GF-D8 (cell line): ENCODE measurements at regions not wholly inside any gene's neighbourhood (a gene's known extent, or its start where the extent isn't known, plus 50 kb on each side); places are given as distances from the start of the nearest gene placed in this dataset.

ENCODE experiments used
- DNase-seq: peaks from one replicate; lab custom pipeline; 2025; lab: John Stamatoyannopoulos, UW

- DNase-seq = no peak
Measured at GRCh38 chr7:51680594-51681399, 364.2 kb upstream of the COBL start.

DNA sequence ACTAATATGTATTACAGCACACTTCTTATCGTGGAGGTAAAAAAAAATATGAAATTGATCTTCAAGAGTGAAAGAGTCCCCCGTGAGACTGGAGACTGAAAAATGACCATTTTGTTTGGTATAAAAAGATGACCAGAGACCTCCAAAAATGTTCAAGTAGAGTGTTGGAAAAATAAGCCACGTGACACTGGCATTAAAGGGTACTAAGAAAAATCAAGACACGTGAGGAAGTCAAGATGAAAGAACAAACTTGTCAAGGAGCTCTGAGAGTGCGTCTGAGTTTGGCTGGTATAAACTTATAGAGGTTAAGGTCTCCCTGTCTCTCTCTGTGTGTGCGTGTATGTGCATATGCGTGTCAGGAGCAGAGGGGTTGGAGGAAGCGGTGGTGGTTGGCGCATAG, 362.7 kb upstream of the COBL start:
- DNase-seq = no peak

- no peak for DNase-seq
Measured at GRCh38 chr7:51666751-51667150, 350.1 kb upstream of the COBL start.

DNA sequence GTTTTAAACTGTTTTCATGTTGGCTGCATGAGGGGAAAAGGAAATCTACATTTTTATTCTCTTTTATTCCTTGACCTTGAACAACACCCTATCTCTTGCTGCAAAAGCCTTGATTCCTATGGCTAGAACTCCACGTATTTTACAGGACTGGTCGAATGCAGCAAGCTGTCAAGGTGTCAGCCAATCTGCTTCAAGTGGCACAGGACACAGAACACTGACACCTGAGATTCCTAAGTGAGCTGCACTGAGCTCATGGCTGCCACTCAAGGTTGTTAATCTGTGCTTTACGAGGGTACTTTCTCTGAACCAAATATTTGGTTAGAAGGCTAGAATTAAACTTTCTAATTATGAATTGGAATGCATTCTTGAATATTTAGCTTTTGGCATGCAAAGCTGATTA, 349.7 kb upstream of the COBL start:
- no peak for DNase-seq

GRCh38 chr7:51665045-51665780, 348.6 kb upstream of the COBL start:
- DNase-seq = no peak

- no peak for DNase-seq
Measured at GRCh38 chr7:51660516-51660915, 343.9 kb upstream of the COBL start.

- no peak for DNase-seq
Measured at GRCh38 chr7:51658684-51659083, 342.1 kb upstream of the COBL start.

- no peak for DNase-seq
Measured at GRCh38 chr7:51647931-51648351, 331.3 kb upstream of the COBL start.

GRCh38 chr7:51647486-51647885, 330.9 kb upstream of the COBL start:
- no peak for DNase-seq

DNA sequence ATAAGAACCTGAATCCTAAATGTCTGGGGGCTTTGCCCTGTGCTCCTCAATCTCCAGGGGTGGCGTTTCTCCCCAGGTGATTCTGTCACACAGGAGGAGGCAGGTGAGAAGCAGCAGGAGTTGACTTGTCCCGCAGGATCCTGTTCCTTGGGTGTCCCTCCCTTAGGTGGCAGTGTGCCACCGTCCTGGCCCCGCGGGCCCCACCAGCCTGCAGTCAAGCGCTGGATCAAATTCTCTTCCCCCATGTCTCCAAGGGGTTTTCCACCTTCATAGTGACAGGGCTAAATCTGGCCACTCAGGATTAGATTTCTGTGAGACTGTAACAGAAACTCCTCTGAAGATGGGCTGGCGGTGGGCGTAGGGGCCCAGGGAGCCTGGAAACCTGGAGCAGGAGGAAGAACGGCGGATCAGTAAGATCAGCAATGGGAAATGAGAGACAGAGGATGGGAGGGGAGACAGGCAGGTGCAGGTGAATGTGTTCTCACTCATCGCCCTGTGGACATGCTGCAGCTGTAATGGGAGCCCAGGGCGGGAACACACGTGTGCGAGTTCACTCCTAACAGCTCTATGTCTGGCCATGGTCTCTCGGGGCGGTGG, 329.2 kb upstream of the COBL start:
- DNase-seq = no peak

GRCh38 chr7:51645255-51645654, 328.6 kb upstream of the COBL start:
- no peak for DNase-seq

GRCh38 chr7:51644216-51644615, 327.6 kb upstream of the COBL start:
- no peak for DNase-seq

DNA sequence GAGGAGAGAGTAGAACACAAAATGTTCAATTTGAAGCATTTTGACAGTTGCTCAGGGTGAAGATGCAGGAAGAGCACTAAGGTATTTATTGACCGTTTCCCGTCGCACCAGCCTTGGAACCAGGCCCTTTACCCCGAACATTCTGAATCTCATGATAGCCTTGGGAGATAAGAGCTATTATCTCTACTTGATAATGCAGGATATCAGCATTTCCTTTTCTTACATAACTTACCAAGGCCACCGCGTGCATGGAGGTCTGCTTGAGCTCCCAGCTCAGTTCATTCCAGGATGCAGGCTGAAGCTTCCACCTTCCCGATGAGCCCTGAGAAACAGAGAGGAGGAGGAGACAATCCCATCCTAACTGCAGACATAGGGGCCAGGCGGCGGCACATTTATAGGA, 324.2 kb upstream of the COBL start:
- no peak for DNase-seq

- no peak for DNase-seq
Measured at GRCh38 chr7:51639661-51640334, 323.2 kb upstream of the COBL start.

DNA sequence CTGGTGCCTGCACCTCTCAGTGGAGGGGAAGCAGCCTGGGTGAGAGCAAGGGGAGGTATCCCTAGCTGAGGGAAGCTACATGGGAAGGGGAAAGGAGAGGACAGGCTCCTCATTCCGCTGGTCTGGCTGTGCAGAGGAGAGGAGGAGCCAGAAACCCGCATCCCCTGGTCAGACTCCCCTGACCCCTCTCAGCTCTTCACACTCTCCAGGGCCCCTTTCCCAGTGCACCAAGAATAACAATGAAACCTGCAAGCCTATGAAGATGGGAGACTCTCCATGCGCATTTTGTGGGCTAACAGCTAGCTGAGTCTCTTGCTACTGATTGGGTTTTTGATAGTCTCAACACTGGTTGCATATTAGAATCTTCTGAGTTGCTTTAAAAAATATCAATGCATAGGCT, 319.9 kb upstream of the COBL start:
- DNase-seq = no peak

DNA sequence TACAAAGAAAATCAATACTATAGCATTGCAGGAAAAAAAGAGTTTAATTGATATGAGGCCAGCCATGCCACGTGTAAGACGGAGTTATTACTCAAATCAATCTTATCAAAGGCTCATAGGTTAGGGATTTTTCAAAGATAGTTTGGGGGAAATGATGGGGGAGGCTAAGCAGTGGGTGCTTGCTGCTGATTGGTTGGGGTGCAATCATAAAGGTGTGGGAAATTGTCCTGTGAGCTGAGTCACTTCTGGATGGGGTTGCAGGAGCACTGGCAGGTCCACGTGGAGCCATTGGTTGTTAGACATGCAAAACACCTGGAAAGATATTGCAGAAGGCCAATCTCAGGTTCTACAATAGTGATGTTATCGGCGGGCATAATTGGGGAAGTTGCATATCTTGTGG, 319.2 kb upstream of the COBL start:
- DNase-seq = no peak

DNA sequence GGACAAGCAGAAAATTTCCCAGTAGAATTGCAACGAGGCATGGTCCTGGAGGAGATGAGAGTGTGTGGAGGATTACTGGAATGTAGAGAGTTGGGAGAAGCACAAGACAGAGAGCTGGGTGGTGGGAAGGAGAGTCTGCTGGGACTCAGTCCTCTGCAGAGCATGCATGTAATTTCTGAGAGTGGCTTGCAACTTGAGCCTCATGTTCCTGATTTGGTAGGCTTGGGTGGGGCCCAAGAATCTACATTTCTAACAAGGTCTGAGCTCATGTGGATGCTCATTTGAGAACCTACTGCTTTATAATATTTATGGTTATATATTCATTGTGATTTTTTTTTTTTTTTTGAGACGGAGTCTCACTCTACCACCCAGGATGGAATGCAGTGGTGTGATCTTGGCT, 317.9 kb upstream of the COBL start:
- no peak for DNase-seq

DNA sequence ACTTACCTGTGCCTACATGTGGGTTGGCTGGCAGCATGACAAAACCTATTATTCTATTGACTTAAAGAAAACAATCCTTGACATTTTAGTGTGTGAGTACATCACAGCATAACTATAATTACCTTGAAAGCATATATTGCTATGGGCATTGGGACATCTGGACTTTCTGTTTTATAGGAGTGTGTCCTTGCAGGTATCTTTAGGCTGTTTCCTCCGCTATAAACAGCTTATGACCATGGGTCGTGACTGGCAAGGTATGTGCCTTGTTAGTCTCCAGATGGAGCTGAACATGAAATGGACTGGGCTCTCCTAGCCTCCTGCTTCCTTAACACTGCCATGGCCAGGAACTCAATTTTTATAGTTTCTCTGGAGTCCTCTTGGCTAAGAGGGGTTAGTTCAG, 317.4 kb upstream of the COBL start:
- DNase-seq = no peak

DNA sequence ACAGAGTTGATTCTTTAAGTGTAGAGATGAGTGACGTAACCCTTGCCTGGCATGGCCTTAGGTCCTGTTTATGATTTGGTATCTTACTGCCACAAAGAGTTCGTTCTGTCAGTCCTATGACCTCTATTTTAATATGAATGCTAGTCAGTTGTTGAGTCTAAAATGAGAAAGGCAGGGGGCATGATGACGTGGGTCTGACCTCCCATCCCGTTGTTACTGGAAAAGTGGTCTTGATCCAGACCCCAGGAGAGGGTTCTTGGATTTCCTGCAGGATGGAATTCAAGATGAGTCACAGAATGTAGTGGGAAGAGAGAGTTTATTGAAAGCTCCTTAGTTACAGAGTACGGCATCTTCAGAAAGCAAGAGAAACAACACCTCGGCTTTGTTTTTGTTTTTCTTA, 317.0 kb upstream of the COBL start:
- no peak for DNase-seq

DNA sequence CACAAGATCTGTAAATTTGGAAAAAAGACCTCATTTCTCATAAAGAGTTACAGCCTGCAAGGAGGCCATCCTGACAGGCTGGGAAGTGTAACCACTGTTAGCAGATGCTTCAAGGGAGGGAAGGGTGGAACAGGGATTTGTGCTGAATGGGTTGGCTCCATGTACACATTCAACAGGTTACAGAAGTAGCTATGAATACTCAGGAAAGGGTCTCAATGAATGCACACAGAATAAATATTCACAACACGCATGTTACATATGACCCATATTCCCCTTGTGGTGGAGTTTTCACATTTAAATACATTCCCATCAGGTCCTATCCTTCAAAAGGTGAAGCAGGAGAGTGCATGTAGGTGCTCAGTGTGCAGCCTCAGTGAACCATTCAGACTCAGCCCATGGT, 316.4 kb upstream of the COBL start:
- DNase-seq = no peak

DNA sequence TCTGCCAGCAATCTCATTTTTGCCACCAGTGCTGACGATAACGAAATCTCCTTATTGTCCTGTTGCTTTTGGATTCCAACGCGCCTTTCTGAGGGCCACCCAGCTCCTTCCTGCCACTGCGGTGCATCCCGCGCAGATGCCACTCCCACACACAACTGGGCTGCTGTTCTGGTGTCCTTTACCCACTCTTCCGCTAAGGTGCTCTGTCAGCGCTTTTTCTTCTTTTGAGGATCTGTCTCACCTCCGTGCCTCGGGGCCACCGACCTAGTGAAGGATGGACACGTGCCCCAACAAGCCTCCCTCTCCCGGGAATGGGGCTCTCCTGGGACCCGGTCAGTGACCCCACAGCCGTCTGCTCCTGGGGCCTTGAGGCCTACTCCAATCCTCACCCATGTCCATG, 314.3 kb upstream of the COBL start:
- no peak for DNase-seq

DNA sequence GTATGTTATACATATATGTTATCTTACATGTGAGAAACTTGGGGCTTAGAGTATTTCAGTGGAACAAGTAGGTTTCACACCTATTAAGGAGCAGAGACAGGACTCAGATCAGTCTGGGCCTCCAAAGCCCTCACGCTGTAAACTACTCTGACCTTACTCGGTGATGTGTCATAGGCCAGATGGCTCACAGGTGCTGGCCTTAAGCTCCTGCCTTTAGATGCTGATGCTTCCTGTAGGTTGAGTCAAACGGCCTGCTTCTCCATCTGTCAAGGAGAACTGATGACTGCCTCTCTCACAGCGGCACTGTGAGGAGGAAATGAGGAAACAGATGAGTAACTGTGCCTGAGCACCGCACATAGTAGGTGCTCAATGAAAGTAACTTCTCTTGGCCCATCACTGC, 312.6 kb upstream of the COBL start:
- DNase-seq = no peak

DNA sequence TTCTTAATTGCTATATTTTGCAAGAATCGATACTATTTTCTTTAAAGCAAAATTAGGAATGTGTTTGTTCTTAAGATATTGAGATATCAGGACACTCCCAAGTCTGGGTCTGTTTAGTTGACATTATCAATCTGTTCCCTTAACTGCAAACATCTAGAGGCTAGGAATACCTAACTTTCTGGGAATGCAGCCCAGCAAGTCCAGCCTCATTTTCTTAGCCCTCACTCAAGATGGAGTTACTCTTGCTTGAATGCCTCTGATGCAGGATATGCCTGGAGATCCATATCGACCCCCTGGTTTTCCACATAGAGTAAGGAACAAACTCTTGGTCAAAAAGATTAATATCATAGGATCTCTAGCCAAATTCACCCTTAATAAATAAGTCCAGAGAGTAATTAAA, 305.3 kb upstream of the COBL start:
- no peak for DNase-seq
